BJ (cell line): ENCODE measurements at regions not wholly inside any gene's neighbourhood (a gene's known extent, or its start where the extent isn't known, plus 50 kb on each side); places are given as distances from the start of the nearest gene placed in this dataset.

Experiments
- CTCF ChIA-PET: fragments of 350-600 bp; formaldehyde crosslinking; extraction: SDS; loops from one replicate; lab custom pipeline; 2021; ENCODE audit warnings: antibody characterized with exemption, inconsistent platforms; lab: Yijun Ruan, JAX
- POLR2A ChIA-PET: fragments of 300-600 bp; sonication (Branson Sonifier 250); formaldehyde crosslinking; extraction: SDS; loops from one replicate; lab custom pipeline; 2021; ENCODE audit warnings: antibody characterized with exemption; lab: Charles Lee
- DNase-seq: peaks from one replicate; pipeline ENCODE4 v3.0.0-alpha.2; 2011; ENCODE audit warnings: low read depth
- H3K27me3 ChIP-seq: 2 replicates; pipeline ENCODE4 v1.6.0; 2011; ENCODE audit warnings: low read length; ENCODE audit not compliant: control insufficient read depth, insufficient read depth
- H3K36me3 ChIP-seq: 2 replicates; pipeline ENCODE4 v1.5.1; 2011; ENCODE audit warnings: low read length; ENCODE audit not compliant: control insufficient read depth, insufficient read depth
- H3K4me3 ChIP-seq: 2 replicates; pipeline ENCODE4 v1.5.1; 2011; ENCODE audit warnings: low read depth, mild to moderate bottlenecking, control low read depth, low read length
- TF ChIP-seq, protein P1 (sequence below): IDR thresholded peaks from 2 replicates; pipeline ENCODE4 v1.5.1; 2011; ENCODE audit warnings: low read depth, mild to moderate bottlenecking, control low read depth, inconsistent platforms, low read length, moderate library complexity; ENCODE audit not compliant: insufficient read depth

DNA sequence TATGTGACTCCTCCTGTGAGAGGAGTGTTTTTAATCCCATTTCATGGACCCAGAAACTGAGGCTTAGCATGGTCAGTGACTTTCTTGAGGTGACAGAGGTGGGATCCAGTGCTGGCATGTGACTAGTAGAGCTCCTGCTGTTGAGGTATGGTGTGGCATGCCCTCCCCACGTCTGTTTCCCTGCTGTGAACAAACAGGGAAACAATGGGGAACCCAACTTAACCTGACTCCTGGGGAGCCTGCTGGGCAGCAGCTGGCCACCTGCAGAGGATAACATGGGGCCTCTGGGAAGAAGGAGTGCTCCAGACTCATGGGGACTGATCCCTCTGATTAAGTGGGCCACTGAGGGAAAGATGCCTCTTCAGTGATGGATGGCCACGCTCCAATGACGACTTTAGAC lies 114.0 kb downstream of the BEGAIN start:
- H3K4me3 ChIP-seq: no peak overlapping the region
- peaks cover 2% of the 10 kb centered on the region; the same call in 1 of the 2 replicates for H3K36me3 ChIP-seq
- ChIA-PET POLR2A (no interaction called here), CTCF (interaction anchor here (2.0 kb wide), 1 partner anchor 10 kb away, joined by 7 read pairs; no protein-coding TSS in a partner anchor)
- no peak for DNase-seq
- no peaks in the 10 kb centered on the region for H3K27me3 ChIP-seq
- TF ChIP-seq, protein P1, sequence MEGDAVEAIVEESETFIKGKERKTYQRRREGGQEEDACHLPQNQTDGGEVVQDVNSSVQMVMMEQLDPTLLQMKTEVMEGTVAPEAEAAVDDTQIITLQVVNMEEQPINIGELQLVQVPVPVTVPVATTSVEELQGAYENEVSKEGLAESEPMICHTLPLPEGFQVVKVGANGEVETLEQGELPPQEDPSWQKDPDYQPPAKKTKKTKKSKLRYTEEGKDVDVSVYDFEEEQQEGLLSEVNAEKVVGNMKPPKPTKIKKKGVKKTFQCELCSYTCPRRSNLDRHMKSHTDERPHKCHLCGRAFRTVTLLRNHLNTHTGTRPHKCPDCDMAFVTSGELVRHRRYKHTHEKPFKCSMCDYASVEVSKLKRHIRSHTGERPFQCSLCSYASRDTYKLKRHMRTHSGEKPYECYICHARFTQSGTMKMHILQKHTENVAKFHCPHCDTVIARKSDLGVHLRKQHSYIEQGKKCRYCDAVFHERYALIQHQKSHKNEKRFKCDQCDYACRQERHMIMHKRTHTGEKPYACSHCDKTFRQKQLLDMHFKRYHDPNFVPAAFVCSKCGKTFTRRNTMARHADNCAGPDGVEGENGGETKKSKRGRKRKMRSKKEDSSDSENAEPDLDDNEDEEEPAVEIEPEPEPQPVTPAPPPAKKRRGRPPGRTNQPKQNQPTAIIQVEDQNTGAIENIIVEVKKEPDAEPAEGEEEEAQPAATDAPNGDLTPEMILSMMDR: no peak

DNA sequence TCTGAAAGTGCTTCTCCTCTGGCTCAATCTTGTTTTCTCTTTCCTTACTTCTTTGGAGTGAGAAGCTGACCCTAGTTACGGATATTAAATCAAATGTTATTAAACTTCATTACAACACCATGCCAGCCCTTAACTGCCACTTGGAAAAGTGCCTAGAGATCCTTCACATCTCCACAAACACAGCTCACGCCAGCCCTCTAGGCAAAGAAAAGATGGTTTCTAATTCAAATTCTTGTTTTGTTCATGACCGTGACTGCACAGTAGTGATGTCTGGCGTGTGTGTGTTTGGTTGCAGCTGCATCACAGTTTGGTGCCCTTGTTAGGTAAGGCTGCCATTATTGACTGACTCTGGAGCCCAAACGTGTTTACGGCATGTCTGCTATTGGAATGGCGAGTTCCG lies 113.0 kb downstream of the BEGAIN start:
- Histone ChIP-seq H3K36me3 (0 out of 2 replicates have a peak, but pooled peaks cover 2% of the 10 kb centered on the region), H3K4me3 (no peak overlapping the region), H3K27me3 (no peaks in the 10 kb centered on the region)
- no peak for DNase-seq
- POLR2A ChIA-PET: no interaction called here
- CTCF ChIA-PET: interaction anchor here (1.1 to 2.0 kb wide), 2 partner anchors 9 to 15 kb away, joined by 3 to 7 read pairs; no protein-coding TSS in a partner anchor
- TF ChIP-seq, protein P1: no peak

DNA sequence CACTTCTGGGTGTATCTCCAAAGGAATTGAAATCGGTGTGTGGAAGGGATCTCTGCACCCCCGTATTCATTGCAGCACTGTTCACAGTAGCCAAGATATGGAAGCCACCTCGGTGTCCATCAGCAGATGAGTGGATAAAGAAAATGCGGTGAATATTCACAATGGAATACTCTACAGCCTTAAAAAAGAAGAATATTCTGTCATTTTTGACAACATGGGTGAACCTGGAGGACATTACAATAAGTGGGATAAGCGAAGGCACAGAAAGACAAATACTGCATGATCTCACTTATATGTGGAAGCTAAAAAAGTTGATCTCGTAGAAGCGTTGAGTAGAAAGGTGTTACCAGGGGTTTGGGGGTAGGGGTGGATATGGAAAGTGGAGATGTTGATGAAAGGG lies 111.9 kb downstream of the BEGAIN start:
- ChIA-PET CTCF (interaction anchor here (1.1 kb wide), 1 partner anchor 16 kb away, joined by 3 read pairs; no protein-coding TSS in a partner anchor), POLR2A (no interaction called here)
- Histone ChIP-seq H3K27me3 (no peaks in the 10 kb centered on the region), H3K36me3 (0 out of 2 replicates have a peak, but pooled peaks cover 2% of the 10 kb centered on the region), H3K4me3 (no peak overlapping the region)
- DNase-seq: no peak
- TF ChIP-seq, protein P1: no peak

DNA sequence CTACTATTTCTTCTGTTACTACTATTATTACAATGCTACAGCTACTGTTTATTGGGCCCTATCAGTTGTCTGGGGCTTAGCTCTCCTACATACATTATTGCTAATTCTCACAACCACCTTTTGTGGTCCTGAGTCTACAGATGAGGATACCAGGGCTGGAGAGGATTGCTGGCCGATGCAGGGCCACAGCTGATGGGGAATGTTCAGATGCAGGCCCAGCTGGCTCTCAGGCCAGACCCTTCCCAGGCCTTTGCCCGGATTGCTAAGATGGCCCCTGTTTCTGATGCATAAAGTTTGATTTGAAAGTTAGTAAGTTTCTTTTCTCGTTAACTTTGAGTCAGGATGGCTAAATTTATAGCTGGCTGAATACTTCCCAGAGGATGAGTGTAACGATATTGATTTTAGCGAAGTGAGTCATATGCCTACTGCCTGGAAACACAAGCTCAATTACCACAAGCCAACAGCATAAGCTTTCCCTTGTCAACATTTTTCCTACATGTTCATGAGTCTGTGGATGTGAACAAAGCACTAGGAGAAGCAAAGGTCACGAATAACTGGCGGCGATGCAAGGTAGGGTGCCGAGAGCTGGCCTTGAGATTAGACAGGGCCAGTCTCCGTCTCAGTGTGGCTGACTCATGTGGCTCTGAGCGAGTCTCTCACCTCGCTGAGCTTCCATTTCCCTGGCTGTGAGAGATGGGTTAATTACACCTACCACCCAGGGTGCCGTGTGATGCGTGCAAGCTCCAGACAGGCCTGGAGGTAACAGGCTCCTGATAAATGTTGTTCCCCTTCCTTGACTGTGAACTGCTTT lies 111.0 kb downstream of the BEGAIN start:
- Histone ChIP-seq H3K4me3 (no peak overlapping the region), H3K36me3 (0 out of 2 replicates have a peak, but pooled peaks cover 2% of the 10 kb centered on the region), H3K27me3 (no peaks in the 10 kb centered on the region)
- ChIA-PET CTCF (interaction anchor here (0.9 to 1.2 kb wide), 4 partner anchors 11 to 59 kb away, joined by 3 to 7 read pairs (median 3); no protein-coding TSS in a partner anchor), POLR2A (no interaction called here)
- DNase-seq: peak; percentile 76
- TF ChIP-seq, protein P1: no peak

DNA sequence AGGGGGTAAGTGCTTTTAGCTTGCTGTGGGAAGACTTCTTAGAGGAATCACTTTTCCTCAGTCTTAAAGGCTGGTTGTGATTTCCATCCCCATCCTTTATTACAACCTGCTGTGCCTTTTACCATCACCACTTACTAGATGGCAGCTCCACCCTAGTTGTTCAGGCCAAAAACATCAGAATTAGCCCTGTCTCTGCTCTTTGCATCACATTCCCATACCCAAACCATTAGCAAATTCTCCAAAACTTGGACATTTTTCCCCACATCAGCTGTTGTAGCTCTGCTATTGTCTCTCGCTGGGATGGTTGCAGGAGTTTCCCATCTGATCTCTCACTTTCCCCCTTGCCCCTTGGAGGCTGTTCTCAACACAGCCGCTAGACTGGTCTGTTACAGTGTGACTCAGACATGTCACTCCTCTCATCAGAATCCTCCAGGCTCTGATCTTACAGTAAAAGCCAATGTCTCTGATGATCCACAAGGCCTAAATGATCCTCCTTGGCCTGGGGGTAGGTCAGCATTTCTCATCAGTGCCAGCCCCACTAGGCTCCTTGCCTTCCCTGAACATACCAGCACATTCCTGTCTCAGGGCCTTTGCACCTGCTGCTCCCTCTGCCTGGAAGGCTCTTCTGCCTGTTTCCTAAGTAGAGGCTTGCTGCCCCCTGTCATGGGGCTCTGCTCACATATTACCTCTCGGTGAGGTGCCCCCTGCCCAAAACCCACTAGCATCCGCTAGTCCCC lies 102.5 kb downstream of the BEGAIN start:
- Histone ChIP-seq H3K36me3 (0 out of 2 replicates have a peak, but pooled peaks cover 2% of the 10 kb centered on the region), H3K4me3 (no peak overlapping the region), H3K27me3 (no peaks in the 10 kb centered on the region)
- TF ChIP-seq, protein P1: no peak
- ChIA-PET CTCF (interaction anchor here (0.6 kb wide), 1 partner anchor 238 kb away, joined by 3 read pairs; no protein-coding TSS in a partner anchor), POLR2A (no interaction called here)
- DNase-seq: no peak
